ENCODE measurements at regions not wholly inside any gene's neighbourhood (a gene's known extent, or its start where the extent isn't known, plus 50 kb on each side); places are given as distances from the start of the nearest gene placed in this dataset.

DNA sequence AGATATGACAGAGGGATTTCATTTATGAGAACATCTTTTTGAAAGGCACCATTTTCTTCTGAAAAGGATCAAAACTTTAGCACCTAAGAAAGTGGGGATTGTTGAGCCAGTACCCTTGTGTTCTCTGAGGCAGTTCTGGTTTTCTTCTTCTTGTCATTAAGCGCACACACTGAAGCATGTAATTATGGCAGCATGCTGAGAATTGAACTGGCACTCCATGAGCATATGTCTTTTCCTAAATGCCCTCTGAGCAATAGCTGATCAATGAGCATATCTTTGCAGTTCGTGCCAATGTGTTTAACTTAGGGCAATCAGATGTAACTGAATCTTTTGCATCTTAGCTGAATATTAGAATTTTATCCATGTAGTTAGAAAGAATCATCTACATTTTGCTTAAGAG is 53.9 kb upstream of the VGLL3 start:
- TF ChIP-seq, protein P1, sequence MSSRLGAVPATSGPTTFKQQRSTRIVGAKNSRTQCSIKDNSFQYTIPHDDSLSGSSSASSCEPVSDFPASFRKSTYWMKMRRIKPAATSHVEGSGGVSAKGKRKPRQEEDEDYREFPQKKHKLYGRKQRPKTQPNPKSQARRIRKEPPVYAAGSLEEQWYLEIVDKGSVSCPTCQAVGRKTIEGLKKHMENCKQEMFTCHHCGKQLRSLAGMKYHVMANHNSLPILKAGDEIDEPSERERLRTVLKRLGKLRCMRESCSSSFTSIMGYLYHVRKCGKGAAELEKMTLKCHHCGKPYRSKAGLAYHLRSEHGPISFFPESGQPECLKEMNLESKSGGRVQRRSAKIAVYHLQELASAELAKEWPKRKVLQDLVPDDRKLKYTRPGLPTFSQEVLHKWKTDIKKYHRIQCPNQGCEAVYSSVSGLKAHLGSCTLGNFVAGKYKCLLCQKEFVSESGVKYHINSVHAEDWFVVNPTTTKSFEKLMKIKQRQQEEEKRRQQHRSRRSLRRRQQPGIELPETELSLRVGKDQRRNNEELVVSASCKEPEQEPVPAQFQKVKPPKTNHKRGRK (tag; IDR thresholded peaks at IDR 0.05), result no peak
- TF ChIP-seq, protein P2, sequence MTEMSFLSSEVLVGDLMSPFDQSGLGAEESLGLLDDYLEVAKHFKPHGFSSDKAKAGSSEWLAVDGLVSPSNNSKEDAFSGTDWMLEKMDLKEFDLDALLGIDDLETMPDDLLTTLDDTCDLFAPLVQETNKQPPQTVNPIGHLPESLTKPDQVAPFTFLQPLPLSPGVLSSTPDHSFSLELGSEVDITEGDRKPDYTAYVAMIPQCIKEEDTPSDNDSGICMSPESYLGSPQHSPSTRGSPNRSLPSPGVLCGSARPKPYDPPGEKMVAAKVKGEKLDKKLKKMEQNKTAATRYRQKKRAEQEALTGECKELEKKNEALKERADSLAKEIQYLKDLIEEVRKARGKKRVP (CRISPR knock-in tag; IDR thresholded peaks at IDR 0.05), result no peak
- TF ChIP-seq SOX6 (IDR thresholded peaks at IDR 0.05) (no peak), EGR1 (conservative IDR thresholded peaks at IDR 0.05) (no peak), PCBP2 (IDR thresholded peaks at IDR 0.05; ENCODE audit: low read depth, low read length, poor library complexity, severe bottlenecking) (no peak), NFE2 (IDR thresholded peaks at IDR 0.05; ENCODE audit: low read depth) (no peak), FOXM1 (IDR thresholded peaks at IDR 0.05; ENCODE audit: low read depth) (no peak), FOXM1 (CRISPR knock-in tag; IDR thresholded peaks at IDR 0.05; ENCODE audit: low read depth) (no peak)
- TF ChIP-seq, protein P3, sequence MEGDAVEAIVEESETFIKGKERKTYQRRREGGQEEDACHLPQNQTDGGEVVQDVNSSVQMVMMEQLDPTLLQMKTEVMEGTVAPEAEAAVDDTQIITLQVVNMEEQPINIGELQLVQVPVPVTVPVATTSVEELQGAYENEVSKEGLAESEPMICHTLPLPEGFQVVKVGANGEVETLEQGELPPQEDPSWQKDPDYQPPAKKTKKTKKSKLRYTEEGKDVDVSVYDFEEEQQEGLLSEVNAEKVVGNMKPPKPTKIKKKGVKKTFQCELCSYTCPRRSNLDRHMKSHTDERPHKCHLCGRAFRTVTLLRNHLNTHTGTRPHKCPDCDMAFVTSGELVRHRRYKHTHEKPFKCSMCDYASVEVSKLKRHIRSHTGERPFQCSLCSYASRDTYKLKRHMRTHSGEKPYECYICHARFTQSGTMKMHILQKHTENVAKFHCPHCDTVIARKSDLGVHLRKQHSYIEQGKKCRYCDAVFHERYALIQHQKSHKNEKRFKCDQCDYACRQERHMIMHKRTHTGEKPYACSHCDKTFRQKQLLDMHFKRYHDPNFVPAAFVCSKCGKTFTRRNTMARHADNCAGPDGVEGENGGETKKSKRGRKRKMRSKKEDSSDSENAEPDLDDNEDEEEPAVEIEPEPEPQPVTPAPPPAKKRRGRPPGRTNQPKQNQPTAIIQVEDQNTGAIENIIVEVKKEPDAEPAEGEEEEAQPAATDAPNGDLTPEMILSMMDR (IDR thresholded peaks at IDR 0.05 in 2 of 3, conservative IDR thresholded peaks at IDR 0.05 in 1 of 3; ENCODE audit: insufficient read depth in 2 of 3, low read depth in 1 of 3, low read length in 3 of 3), result no peak

Measured in K562 (cell line).